Lower lobe of right lung (tissue), 2 donors: ENCODE measurements at regions not wholly inside any gene's neighbourhood (a gene's known extent, or its start where the extent isn't known, plus 50 kb on each side); places are given as distances from the start of the nearest gene placed in this dataset.

Experiments used
- ATAC-seq, 2 donors: fragments of 200-7000 bp; cut with Tn5 transposase; one replicate each; pipeline ENCODE4 v1.9.1; 2020 to 2022; ENCODE audit warnings: mild to moderate bottlenecking in 2 of 2, moderate library complexity in 2 of 2
- DNase-seq: peaks from one replicate; pipeline ENCODE4 v3.0.0-alpha.2; 2020
- H3K27ac ChIP-seq: fragments of 200-600 bp; one replicate; pipeline ENCODE4 v1.8.0; 2022
- H3K27me3 ChIP-seq: fragments of 200-600 bp; one replicate; pipeline ENCODE4 v1.8.0; 2022; ENCODE audit warnings: low read depth
- H3K36me3 ChIP-seq: fragments of 200-600 bp; one replicate; pipeline ENCODE4 v1.8.0; 2022; ENCODE audit warnings: mild to moderate bottlenecking
- H3K4me1 ChIP-seq: fragments of 200-600 bp; one replicate; pipeline ENCODE4 v1.8.0; 2022
- H3K4me3 ChIP-seq: fragments of 200-600 bp; one replicate; pipeline ENCODE4 v1.8.0; 2022; ENCODE audit warnings: mild to moderate bottlenecking
- H3K9me3 ChIP-seq: fragments of 200-600 bp; one replicate; pipeline ENCODE4 v1.8.0; 2022
- intact Hi-C: fragments of 100-400 bp; cut with DNase I; formaldehyde crosslinking; loops from one replicate; pipeline ENCODE4 v1.11.0; 2022
- TF ChIP-seq, protein P1 (sequence below): fragments of 200-600 bp; IDR thresholded peaks from one replicate; pipeline ENCODE4 v1.8.0; 2022; ENCODE audit warnings: antibody characterized with exemption, mild to moderate bottlenecking
- donor health status: DM: no; HTN: yes; CAD: no; lungs with severe emphysema.

DNA sequence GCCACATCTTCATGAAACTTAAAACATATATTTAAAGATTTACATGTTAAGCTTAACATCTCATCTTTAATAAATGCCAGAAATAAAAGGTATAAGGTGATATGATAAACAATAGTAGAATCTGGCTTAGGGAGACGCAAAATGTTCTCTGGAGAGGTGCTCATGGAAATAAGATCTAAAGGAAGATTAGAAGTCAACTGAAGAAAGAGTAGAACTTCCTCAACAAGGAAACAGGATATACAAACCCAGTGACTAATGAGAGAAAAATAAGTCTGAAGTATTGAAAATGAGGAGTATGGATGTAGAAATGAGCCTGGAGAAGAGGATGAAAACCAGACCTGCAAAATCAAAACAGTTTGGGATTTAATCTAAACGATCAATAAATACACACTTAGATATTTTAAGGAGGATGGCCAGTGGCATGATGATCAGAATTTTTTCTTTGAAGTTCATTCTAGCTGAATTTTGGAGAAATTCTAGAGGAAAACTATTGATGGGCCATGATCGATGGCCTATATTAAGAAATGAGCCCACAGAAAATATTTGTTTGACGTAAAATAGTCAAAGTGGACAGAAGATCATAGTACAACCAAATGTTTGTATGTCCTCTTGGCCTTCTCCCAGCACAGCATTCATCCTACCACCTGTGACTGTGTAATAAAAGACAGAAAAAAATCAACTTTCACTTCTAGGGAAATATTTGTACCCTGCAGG lies 387.9 kb upstream of the PTBP2 start:
- Histone ChIP-seq H3K36me3 (no peaks in the 10 kb centered on the region), H3K4me3 (no peak overlapping the region), H3K4me1 (no peaks in the 10 kb centered on the region), H3K9me3 (no peaks in the 10 kb centered on the region), H3K27me3 (no peaks in the 10 kb centered on the region), H3K27ac (no peak overlapping the region)
- intact Hi-C loops = no loop called here
- TF ChIP-seq, protein P1, sequence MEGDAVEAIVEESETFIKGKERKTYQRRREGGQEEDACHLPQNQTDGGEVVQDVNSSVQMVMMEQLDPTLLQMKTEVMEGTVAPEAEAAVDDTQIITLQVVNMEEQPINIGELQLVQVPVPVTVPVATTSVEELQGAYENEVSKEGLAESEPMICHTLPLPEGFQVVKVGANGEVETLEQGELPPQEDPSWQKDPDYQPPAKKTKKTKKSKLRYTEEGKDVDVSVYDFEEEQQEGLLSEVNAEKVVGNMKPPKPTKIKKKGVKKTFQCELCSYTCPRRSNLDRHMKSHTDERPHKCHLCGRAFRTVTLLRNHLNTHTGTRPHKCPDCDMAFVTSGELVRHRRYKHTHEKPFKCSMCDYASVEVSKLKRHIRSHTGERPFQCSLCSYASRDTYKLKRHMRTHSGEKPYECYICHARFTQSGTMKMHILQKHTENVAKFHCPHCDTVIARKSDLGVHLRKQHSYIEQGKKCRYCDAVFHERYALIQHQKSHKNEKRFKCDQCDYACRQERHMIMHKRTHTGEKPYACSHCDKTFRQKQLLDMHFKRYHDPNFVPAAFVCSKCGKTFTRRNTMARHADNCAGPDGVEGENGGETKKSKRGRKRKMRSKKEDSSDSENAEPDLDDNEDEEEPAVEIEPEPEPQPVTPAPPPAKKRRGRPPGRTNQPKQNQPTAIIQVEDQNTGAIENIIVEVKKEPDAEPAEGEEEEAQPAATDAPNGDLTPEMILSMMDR = no peak
- DNase-seq (no peak), ATAC-seq (no peak)

GRCh38 chr1:96334236-96334557 lies 387.4 kb upstream of the PTBP2 start:
- H3K27me3 ChIP-seq = no peaks in the 10 kb centered on the region
- H3K4me1 ChIP-seq = no peaks in the 10 kb centered on the region
- no peaks in the 10 kb centered on the region for H3K9me3 ChIP-seq
- no peaks in the 10 kb centered on the region for H3K36me3 ChIP-seq
- intact Hi-C loops = no loop called here
- TF ChIP-seq, protein P1 = no peak
- H3K4me3 ChIP-seq = no peak overlapping the region
- H3K27ac ChIP-seq = no peak overlapping the region
- ATAC-seq (no peak), DNase-seq (no peak)

- ATAC-seq (no peak), DNase-seq (no peak)
- Histone ChIP-seq H3K27ac (no peak overlapping the region), H3K9me3 (no peaks in the 10 kb centered on the region), H3K27me3 (no peaks in the 10 kb centered on the region), H3K36me3 (no peaks in the 10 kb centered on the region), H3K4me1 (no peaks in the 10 kb centered on the region), H3K4me3 (no peak overlapping the region)
- TF ChIP-seq, protein P1 = no peak
- intact Hi-C loops = no loop called here
Observed at GRCh38 chr1:96338622-96339021, 383.0 kb upstream of the PTBP2 start.

GRCh38 chr1:96340686-96341085 lies 380.9 kb upstream of the PTBP2 start:
- TF ChIP-seq, protein P1 = no peak
- Histone ChIP-seq H3K4me3 (no peak overlapping the region), H3K36me3 (no peaks in the 10 kb centered on the region), H3K9me3 (no peaks in the 10 kb centered on the region), H3K27ac (no peak overlapping the region), H3K4me1 (no peaks in the 10 kb centered on the region), H3K27me3 (no peaks in the 10 kb centered on the region)
- no peak for DNase-seq
- ATAC-seq = no peak
- intact Hi-C loops = no loop called here

DNA sequence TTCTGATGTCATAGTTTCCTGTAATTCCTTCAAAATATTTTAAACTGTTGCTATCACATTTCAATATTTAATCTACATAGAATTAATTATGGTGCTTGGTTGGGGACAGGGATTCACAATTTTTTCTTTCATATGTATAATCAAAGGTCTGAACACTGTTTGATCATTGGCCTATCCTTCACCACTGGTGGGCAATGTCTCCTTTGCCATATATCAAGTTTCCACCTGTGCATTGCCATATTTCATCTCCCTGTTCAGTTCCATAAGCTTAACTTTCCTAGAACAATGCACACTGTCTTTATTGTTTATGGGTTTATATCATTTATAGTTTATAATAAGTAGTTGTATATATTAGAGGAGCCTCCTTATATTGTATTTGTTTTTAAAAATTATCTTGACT lies 374.9 kb upstream of the PTBP2 start:
- no peak overlapping the region for H3K4me3 ChIP-seq
- H3K27ac ChIP-seq = no peak overlapping the region
- H3K27me3 ChIP-seq = no peaks in the 10 kb centered on the region
- H3K4me1 ChIP-seq = no peaks in the 10 kb centered on the region
- TF ChIP-seq, protein P1 = no peak
- H3K36me3 ChIP-seq = no peaks in the 10 kb centered on the region
- intact Hi-C loops = no loop called here
- DNase-seq (no peak), ATAC-seq (no peak)
- H3K9me3 ChIP-seq = no peaks in the 10 kb centered on the region
